Adrenal gland (tissue), 5 donors: ENCODE measurements at regions not wholly inside any gene's neighbourhood (a gene's known extent, or its start where the extent isn't known, plus 50 kb on each side); places are given as distances from the start of the nearest gene placed in this dataset.

ENCODE experiments used
- POLR2A ChIP-seq, 2 donors: fragments of 450-650 bp; IDR thresholded peaks; one replicate each; pipeline ENCODE4 v1.6.1; 2017; ENCODE audit warnings: antibody characterized with exemption in 2 of 2, mild to moderate bottlenecking in 2 of 2, moderate library complexity in 1 of 2
- TF ChIP-seq, protein P1 (sequence below), 6 experiments: fragments of 450-650 bp in 4 of 6; fragments of 200-600 bp in 2 of 6; sonication (generic) in 1 of 6; IDR thresholded peaks; 1 replicate in 5 of 6; 2 replicates in 1 of 6; pipeline versions ENCODE4 v1.5.1 to v1.8.0; 2016 to 2021; ENCODE audit warnings: antibody characterized with exemption in 6 of 6, mild to moderate bottlenecking in 2 of 6, moderate library complexity in 1 of 6
- donor health status: DM: no; HTN: no; CAD: no.

- TF ChIP-seq, protein P1, sequence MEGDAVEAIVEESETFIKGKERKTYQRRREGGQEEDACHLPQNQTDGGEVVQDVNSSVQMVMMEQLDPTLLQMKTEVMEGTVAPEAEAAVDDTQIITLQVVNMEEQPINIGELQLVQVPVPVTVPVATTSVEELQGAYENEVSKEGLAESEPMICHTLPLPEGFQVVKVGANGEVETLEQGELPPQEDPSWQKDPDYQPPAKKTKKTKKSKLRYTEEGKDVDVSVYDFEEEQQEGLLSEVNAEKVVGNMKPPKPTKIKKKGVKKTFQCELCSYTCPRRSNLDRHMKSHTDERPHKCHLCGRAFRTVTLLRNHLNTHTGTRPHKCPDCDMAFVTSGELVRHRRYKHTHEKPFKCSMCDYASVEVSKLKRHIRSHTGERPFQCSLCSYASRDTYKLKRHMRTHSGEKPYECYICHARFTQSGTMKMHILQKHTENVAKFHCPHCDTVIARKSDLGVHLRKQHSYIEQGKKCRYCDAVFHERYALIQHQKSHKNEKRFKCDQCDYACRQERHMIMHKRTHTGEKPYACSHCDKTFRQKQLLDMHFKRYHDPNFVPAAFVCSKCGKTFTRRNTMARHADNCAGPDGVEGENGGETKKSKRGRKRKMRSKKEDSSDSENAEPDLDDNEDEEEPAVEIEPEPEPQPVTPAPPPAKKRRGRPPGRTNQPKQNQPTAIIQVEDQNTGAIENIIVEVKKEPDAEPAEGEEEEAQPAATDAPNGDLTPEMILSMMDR (IDR thresholded peaks at IDR 0.05) = no peak
- TF ChIP-seq POLR2A (IDR thresholded peaks at IDR 0.05) = no peak
Measured at GRCh38 chr1:235023711-235024439, 104.8 kb downstream of the TOMM20 start.
